Cardiac muscle cell (in vitro differentiated cells and primary cell): ENCODE measurements at regions not wholly inside any gene's neighbourhood (a gene's known extent, or its start where the extent isn't known, plus 50 kb on each side); places are given as distances from the start of the nearest gene placed in this dataset.

Experiments
- DNase-seq, 2 donors: peaks; one replicate each; pipeline versions ENCODE4 v3.0.0 to v3.0.0-alpha.2; 2010 to 2017; ENCODE audit warnings: low read depth in 1 of 2, low spot score in 1 of 2
- H3K27ac ChIP-seq: fragments of 200-600 bp; sonication (generic); 2 replicates; pipeline ENCODE4 v1.5.1; 2016
- H3K27me3 ChIP-seq: fragments of 200-600 bp; sonication (generic); 2 replicates; pipeline ENCODE4 v1.6.0; 2016; ENCODE audit warnings: control low read depth
- H3K36me3 ChIP-seq: fragments of 200-600 bp; sonication (generic); 2 replicates; pipeline ENCODE4 v1.5.1; 2016; ENCODE audit warnings: control low read depth
- H3K4me1 ChIP-seq: fragments of 200-600 bp; sonication (generic); 2 replicates; pipeline ENCODE4 v1.8.1; 2017; ENCODE audit warnings: low read depth, mild to moderate bottlenecking, mixed run types
- H3K4me3 ChIP-seq: fragments of 200-600 bp; sonication (generic); 2 replicates; pipeline ENCODE4 v1.5.1; 2016; ENCODE audit warnings: mild to moderate bottlenecking
- H3K9me3 ChIP-seq: fragments of 200-600 bp; sonication (generic); 2 replicates; pipeline ENCODE4 v1.5.1; 2017; ENCODE audit warnings: low read depth, mild to moderate bottlenecking, control low read depth
- CTCF ChIP-seq: IDR thresholded peaks from 2 replicates; pipeline ENCODE4 v1.5.1; 2012; ENCODE audit warnings: low read depth, mild to moderate bottlenecking, low read length

- no peaks in the 10 kb centered on the region for H3K9me3 ChIP-seq
- no peak overlapping the region for H3K4me3 ChIP-seq
These were observed 399.6 kb upstream of the DSEL start for GRCh38 chr18:67916097-67916496.

DNA sequence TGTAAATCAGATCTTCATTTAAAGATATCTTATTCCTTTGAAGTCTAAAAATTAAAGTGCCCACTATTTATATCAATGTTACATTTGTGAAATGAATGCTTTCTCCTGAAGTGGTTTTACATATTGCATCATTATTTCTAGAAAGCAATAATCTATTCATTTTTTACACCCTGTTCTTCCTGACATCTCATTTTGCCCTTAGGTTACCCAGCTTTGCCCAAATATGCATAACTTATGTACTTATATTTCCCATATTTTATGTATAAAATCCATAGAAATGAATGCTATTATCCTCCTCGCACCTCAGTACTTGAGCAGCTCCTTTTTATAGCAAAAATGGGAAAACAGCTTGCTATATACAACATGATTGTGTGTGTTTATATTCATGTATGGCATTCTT lies 396.5 kb upstream of the DSEL start:
- H3K27me3 ChIP-seq: no peaks in the 10 kb centered on the region
- no peaks in the 10 kb centered on the region for H3K9me3 ChIP-seq
- DNase-seq: no peak
- H3K4me3 ChIP-seq: no peak overlapping the region
- no peaks in the 10 kb centered on the region for H3K4me1 ChIP-seq
- H3K36me3 ChIP-seq: no peaks in the 10 kb centered on the region
- TF ChIP-seq CTCF: no peak
- no peak overlapping the region for H3K27ac ChIP-seq

More at GRCh38 chr18:67916097-67916496, 399.6 kb upstream of the DSEL start:
- H3K36me3 ChIP-seq: no peaks in the 10 kb centered on the region
- no peak for DNase-seq
- no peak overlapping the region for H3K27ac ChIP-seq
- no peaks in the 10 kb centered on the region for H3K27me3 ChIP-seq
- no peak for TF ChIP-seq CTCF
- H3K4me1 ChIP-seq: no peaks in the 10 kb centered on the region

DNA sequence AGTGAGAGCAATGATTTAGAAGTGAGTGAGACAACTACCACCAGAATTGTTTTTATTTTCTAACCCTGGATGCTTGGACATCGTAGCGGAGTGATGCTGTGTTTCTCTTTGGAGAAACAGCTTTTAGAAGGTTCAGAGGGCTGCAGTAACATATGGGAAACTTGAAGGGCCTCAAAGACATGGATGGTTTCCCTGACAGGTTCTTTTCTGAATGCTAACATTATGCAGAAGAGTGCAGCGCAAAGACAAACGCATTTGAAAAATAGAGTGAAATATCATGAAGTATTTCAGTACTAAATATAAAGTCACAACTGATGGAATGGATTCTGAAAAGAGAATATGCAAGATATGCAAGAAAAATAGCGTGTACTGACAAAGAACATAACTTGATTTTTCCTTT lies 385.1 kb upstream of the DSEL start:
- Histone ChIP-seq H3K9me3 (no peaks in the 10 kb centered on the region), H3K27me3 (no peaks in the 10 kb centered on the region), H3K4me1 (peaks cover 6% of the 10 kb centered on the region), H3K36me3 (no peaks in the 10 kb centered on the region), H3K4me3 (no peak overlapping the region), H3K27ac (no peak overlapping the region)
- no peak for DNase-seq
- no peak for TF ChIP-seq CTCF

DNA sequence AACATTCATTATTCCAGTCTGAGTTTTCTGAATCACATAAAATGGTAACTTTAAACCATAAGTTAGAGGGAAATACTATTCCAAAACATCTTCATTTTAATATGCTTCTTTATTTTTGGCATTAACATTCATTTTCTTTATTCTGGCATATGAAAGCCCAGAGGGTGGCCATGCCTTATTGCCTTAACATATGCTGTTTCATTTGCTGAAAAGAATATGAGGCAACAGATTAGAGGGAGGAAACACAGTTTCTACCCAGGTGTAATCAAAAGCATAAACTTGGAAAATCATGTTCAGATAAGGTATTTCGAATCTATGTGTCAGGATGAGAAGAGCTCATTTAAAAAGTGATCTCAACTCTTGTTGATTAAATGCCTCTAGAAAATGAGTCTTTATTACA lies 379.9 kb upstream of the DSEL start:
- Histone ChIP-seq H3K27ac (no peak overlapping the region), H3K36me3 (no peaks in the 10 kb centered on the region), H3K9me3 (no peaks in the 10 kb centered on the region), H3K4me3 (no peak overlapping the region), H3K27me3 (no peaks in the 10 kb centered on the region), H3K4me1 (peaks cover 6% of the 10 kb centered on the region)
- TF ChIP-seq CTCF: no peak
- DNase-seq: no peak

DNA sequence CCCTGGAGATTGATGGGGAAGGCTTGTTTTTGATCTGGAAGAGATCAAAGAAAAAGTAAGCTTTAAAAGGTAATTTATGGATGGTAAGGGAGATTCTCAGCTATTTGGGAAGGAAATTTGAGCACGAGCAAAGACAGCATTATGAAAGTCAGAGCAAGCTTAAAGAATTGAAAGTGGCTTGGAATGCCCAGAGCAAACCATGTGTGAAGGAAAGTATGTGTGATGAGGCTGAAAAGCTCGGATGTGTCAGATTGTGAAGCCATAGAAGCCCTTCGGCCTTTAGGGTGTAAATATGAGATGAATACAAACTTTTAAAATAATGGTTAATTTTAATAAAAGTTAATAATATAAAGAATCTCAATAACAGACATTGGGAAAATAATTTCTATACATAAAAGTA lies 377.4 kb upstream of the DSEL start:
- no peak for TF ChIP-seq CTCF
- Histone ChIP-seq H3K4me1 (peaks cover 6% of the 10 kb centered on the region), H3K27me3 (no peaks in the 10 kb centered on the region), H3K36me3 (no peaks in the 10 kb centered on the region), H3K9me3 (no peaks in the 10 kb centered on the region), H3K4me3 (no peak overlapping the region), H3K27ac (no peak overlapping the region)
- DNase-seq: no peak

DNA sequence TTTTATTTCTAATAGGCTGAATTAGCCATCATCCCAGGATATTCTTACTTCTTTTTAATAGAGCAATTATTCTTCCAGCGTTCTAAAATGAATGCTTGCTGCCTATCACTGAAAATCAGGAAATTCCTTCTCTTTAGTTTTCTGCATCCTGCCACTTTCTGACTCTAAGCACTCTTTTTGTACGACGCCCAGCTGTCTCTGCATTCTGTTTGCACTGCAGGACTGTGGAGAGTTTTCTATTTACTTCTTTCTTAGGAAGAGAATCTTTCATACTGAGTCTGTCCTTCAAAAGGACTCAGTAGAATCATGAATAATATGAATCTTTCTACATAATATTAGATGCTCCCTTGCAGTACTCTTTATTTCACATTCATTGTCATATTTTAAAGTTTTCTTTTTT lies 360.4 kb upstream of the DSEL start:
- no peak for TF ChIP-seq CTCF
- no peak overlapping the region for H3K4me3 ChIP-seq
- H3K27ac ChIP-seq: no peak overlapping the region
- no peaks in the 10 kb centered on the region for H3K9me3 ChIP-seq
- no peaks in the 10 kb centered on the region for H3K36me3 ChIP-seq
- DNase-seq: no peak
- no peaks in the 10 kb centered on the region for H3K4me1 ChIP-seq
- no peaks in the 10 kb centered on the region for H3K27me3 ChIP-seq
